AG04449 (cell line): ENCODE measurements at regions not wholly inside any gene's neighbourhood (a gene's known extent, or its start where the extent isn't known, plus 50 kb on each side); places are given as distances from the start of the nearest gene placed in this dataset.

Experiments
- CTCF ChIA-PET: fragments of 350-600 bp; formaldehyde crosslinking; extraction: SDS; loops from one replicate; lab custom pipeline; 2021; ENCODE audit warnings: antibody characterized with exemption; lab: Yijun Ruan, JAX
- POLR2A ChIA-PET: fragments of 400-600, 350-600 bp; formaldehyde crosslinking; extraction: SDS; loops from one replicate; lab custom pipeline; 2020; ENCODE audit warnings: antibody characterized with exemption, inconsistent platforms; lab: Yijun Ruan, JAX
- DNase-seq: peaks from one replicate; pipeline ENCODE4 v3.0.0-alpha.2; 2010; ENCODE audit warnings: low read depth, low spot score
- H3K4me3 ChIP-seq: 2 replicates; pipeline ENCODE4 v1.5.1; 2011; ENCODE audit warnings: low read depth, mild to moderate bottlenecking, control low read depth, low read length
- CTCF ChIP-seq: IDR thresholded peaks from one replicate; pipeline ENCODE4 v1.5.1; 2011; ENCODE audit warnings: mild to moderate bottlenecking, moderate library complexity, low read length, control low read depth, inconsistent platforms; ENCODE audit not compliant: insufficient read depth; ENCODE audit errors: missing control alignments

GRCh38 chr3:74787011-74787410 is 172.6 kb upstream of the CNTN3 start:
- ChIA-PET CTCF (no interaction called here), POLR2A (no interaction called here)
- DNase-seq = no peak
- H3K4me3 ChIP-seq = no peak overlapping the region
- TF ChIP-seq CTCF = no peak

- DNase-seq = no peak
- CTCF ChIA-PET = no interaction called here
- no peak overlapping the region for H3K4me3 ChIP-seq
- POLR2A ChIA-PET = no interaction called here
- TF ChIP-seq CTCF = no peak
These were observed 156.9 kb upstream of the CNTN3 start for GRCh38 chr3:74771401-74771800.

GRCh38 chr3:74768010-74768409 is 153.6 kb upstream of the CNTN3 start:
- DNase-seq = no peak
- ChIA-PET POLR2A (no interaction called here), CTCF (no interaction called here)
- no peak overlapping the region for H3K4me3 ChIP-seq
- TF ChIP-seq CTCF = no peak

- no peak for DNase-seq
- TF ChIP-seq CTCF = no peak
- ChIA-PET CTCF (no interaction called here), POLR2A (no interaction called here)
- no peak overlapping the region for H3K4me3 ChIP-seq
These were observed 151.9 kb upstream of the CNTN3 start for GRCh38 chr3:74766405-74766804.

GRCh38 chr3:74763830-74764229 is 149.4 kb upstream of the CNTN3 start:
- DNase-seq = no peak
- no peak overlapping the region for H3K4me3 ChIP-seq
- ChIA-PET POLR2A (no interaction called here), CTCF (no interaction called here)
- TF ChIP-seq CTCF = no peak

- ChIA-PET CTCF (no interaction called here), POLR2A (no interaction called here)
- DNase-seq = no peak
- TF ChIP-seq CTCF = no peak
- no peak overlapping the region for H3K4me3 ChIP-seq
These were observed 142.2 kb upstream of the CNTN3 start for GRCh38 chr3:74756674-74757073.
